Midbrain (tissue), 1 donor: ENCODE measurements at regions not wholly inside any gene's neighbourhood (a gene's known extent, or its start where the extent isn't known, plus 50 kb on each side); places are given as distances from the start of the nearest gene placed in this dataset.
"Not testable (repeated sequence)": the region's sequence is repeated elsewhere in the genome, so short reads cannot be mapped to it uniquely, and the experiment has no call there.

Experiments used
- DNase-seq: peaks from one replicate; lab custom pipeline; 2025; lab: John Stamatoyannopoulos, UW

GRCh38 chr3:74054566-74054965 lies 429.8 kb upstream of the PDZRN3 start:
- DNase-seq, result no peak

GRCh38 chr3:74053970-74054516 lies 429.3 kb upstream of the PDZRN3 start:
- no peak for DNase-seq

GRCh38 chr3:74049444-74049843 lies 424.7 kb upstream of the PDZRN3 start:
- DNase-seq, result no peak

DNA sequence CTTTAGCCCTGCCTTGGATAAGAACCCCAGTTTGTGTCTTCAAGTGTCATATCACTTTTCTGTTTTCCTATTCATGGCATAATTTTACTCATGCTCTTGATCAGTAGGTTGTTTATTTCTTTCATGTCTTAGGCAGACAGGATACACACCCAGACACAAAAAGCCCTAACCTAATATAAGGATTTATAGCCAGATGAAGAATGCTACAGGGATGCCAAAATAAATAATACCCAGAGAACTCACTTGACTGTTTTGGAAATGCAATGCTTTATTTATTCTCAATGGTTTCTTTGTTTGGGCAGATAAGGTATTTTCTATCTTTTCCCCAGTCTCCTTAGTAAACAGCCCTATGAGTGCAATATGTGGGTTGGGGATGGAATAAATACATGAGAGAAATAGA lies 424.0 kb upstream of the PDZRN3 start:
- DNase-seq, result no peak

GRCh38 chr3:74045000-74045399 lies 420.3 kb upstream of the PDZRN3 start:
- DNase-seq, result no peak

- DNase-seq, result no peak
Observed at GRCh38 chr3:74041068-74041675, 416.4 kb upstream of the PDZRN3 start.

DNA sequence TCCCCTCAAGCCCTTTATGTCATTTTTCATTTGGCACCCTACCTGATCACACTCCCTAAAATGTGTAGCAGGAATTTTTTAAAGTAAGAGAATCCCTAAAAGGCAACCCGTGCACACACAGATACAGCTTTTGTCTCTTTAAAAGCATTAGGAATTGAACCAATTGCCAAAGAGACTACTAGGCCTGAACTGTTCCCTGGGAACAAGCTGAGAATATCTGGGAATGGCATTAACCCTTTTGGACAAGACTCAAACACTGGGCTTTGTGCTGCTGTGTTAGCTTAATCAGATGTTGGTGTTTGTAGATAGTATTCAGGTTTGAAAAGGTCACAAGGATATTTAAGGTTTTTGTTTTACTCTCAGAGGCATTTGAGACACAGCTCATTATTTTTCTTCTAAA lies 414.4 kb upstream of the PDZRN3 start:
- DNase-seq, result no peak

DNA sequence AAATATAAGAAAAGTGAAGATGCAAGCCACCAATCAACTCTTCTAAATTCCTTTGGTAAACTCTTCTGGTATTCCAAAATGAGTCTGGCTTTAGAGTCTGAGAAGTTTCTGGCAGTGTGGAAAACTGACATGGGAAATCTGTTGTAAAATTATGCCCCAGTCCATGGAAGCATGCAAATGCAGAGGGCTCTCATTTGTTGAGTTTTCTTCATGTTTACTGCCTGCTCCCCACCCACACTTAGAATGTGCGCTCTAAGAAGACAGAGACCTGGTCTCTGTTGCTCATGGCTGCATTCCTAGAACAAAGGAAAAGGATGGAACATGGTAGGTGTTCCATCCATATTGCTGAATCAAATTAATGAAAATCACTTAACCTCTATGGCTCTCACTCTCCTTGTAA lies 411.8 kb upstream of the PDZRN3 start:
- no peak for DNase-seq

GRCh38 chr3:74036102-74036501 lies 411.4 kb upstream of the PDZRN3 start:
- DNase-seq, result no peak

- DNase-seq, result no peak
Observed at GRCh38 chr3:74033806-74034205, 409.1 kb upstream of the PDZRN3 start.

DNA sequence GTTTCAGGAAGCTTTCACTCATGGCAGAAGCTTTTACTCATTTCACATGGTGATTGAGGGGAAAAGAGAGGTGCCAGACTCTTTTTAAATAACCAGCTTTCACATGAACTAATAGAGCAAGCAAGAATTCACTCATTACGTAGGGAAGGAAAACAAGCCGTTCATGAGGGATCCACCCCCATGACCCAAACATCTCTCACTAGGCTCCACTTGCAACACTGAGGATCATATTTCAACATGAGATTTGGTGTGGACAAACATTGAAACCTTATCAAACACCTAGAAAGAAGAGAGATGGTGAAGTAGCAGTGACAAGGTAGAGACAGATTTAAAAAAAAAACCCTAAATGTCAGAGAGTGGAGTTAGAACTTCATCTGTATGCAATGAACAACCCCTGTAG lies 408.6 kb upstream of the PDZRN3 start:
- DNase-seq, result no peak

DNA sequence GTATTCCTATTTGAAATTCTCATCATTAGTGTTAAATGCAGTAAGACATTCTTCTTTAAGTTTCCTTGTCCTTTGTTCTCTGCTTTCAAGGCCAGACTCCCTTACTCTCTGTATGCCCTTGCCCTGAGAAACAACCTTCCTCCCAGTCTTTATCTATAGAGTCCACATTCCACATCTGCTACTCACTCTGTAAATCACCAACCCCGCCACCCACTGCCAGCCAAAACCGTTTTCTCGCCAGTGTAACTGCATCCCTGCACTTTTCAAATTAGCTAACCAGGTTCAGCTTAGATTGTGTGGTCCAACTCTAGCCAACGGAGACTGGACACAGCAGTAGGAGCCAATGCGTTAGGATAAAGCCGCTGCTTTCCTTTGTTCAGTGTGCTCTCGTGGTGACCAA lies 402.4 kb upstream of the PDZRN3 start:
- DNase-seq, result no peak

DNA sequence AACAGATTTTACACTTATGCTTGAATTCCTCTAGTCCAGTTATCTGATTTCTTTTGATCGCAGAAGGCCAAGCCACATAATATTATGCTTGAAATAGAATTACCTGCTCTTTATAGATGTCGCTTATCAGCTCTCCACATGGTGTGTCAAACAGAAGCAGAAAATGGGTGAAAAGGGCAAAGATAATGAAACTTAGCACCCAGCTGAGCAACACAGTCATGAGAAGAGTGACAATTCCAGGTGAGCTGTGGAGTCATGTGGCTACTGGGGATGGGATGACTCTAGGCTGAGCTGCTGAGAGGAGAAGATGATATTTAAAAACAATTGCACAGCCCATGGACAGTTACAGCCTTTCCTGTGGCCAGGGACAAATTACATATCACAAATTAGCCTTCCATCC lies 398.7 kb upstream of the PDZRN3 start:
- DNase-seq, result no peak

DNA sequence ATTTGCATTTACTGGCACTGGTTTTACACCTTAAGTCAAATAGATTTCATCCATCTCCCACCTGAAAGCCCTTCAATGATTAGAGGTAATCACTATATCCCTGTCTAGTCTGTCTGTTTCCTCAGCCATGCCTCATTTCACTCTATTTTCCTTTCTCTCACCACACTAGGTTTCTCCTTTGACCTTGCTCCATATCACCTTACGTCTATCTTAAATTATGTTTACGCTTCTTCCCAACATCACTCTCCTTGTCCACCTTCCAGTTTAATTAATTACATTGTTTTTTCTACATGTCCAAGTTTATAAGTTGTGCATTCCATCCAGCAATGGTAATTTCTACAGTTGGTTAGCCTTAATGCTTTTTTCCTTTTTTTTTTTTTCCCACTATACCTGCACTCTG lies 396.7 kb upstream of the PDZRN3 start:
- DNase-seq, result no peak

DNA sequence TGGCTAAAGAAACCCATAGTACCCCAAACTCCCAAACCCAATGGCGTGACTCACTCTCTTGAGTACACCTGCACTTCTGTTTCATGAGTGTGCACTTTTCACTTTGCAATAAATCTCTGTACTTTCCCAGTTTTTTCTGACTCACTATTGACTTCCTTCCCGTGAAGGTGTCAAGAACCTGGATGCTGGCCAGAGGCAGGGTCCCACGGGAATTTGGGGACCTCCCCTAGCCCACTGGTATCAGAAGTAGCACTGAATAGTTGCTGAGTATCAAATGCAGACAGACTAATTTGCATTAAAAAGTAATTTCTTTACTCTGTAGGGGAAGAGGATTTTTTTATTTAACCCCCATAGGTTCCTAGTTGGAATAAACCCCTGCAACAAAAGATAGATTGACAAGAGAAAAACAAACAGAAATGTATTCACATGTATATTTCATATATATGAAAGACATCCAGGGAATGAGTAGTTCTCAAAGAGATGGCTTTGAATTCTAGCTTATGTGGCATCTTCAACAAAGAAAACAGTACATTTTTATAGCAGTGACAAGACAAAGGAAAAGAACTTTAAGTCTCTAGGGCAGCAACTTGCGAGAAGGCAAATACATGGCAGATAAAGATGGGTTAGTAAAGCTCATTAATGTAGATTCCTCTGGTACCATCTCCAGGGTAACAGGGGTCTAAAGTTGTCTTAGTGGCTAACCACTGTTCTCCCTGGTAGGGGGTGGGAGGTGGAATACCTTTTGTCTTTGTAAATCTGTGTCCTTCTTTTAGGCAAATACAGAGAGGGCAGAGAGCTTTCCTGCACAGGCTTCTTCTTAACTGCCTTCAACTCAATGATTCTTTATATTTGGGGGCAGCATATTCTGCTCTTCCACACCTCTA lies 385.5 kb upstream of the PDZRN3 start:
- DNase-seq, result no peak

- DNase-seq, result no peak
Observed at GRCh38 chr3:74004386-74004785, 379.6 kb upstream of the PDZRN3 start.

DNA sequence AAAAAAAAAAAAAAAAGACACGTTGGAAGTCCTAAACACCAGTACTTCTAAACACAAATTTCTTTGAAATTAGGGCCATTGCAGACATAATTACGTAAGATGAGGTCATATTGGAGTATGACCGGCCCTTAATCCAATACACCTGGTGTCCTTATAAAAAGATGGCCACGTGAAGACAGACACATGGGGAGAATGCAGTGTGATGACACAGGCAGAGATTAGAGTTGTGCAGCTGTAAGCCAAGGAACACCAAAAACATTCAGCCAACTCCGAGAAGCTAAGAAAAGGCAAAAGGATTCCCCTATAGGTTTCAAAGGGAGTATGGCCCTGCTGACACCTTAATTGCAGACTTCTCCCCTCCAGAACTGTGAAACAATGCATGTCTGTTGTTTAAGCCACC lies 379.0 kb upstream of the PDZRN3 start:
- DNase-seq, result no peak

DNA sequence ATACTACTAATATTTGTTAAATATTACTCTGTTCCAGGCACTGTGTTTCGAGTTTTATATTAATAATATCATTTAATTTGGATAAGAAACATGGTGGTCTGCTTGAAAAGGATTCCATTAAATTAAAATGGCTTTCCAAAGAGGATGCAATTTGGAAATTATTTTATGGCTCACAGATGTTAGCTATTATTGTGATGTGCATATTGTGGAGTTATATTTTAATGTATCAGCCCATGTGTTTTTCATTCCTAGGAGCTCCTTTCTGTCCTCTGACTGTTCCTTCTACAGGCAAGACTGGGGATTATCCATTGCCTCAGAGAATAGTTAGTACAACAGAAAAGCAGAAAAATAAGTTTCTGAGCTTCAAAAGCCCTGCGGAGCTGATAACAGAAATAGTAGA lies 376.7 kb upstream of the PDZRN3 start:
- DNase-seq, result no peak

GRCh38 chr3:74000725-74001124 lies 376.0 kb upstream of the PDZRN3 start:
- DNase-seq, result peak; percentile 8

GRCh38 chr3:73999501-73999900 lies 374.8 kb upstream of the PDZRN3 start:
- DNase-seq, result peak; percentile 2

DNA sequence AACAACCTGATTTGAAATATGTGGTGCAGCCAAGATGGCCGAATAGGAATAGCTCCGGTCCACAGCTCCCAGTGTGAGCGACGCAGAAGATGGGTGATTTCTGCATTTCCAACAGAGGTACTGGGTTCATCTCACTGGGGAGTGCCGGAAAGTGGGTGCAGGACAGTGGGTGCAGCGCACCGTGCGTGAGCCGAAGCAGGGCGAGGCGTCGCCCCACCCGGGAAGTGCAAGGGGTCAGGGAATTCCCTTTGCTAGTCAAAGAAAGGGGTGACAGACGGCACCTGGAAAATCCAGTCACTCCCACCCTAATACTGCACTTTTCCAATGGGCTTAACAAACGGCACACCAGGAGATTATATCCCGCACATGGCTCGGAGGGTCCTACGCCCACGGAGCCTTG lies 365.9 kb upstream of the PDZRN3 start:
- not testable (repeated sequence) for DNase-seq

GRCh38 chr3:73966733-73967132 lies 342.0 kb upstream of the PDZRN3 start:
- DNase-seq, result no peak

DNA sequence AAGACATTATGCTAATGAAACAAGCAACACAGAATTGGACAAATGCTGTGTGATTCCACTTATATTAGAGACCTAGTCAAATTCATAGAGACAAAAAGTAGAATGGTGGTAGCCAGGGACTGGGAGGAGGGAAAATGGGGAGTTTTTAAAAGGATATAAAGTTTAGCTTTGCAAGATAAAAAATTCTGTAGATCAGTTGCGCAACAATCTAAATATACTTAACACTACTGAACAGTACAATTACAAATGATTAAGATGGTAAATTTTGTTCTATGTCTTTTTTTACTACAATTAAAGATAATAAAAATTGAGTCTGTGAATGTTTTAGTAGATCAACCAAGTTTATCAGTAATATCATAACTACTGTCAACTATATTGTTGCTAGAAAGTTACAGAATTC lies 340.1 kb upstream of the PDZRN3 start:
- no peak for DNase-seq
